HK-2 (cell line): ENCODE measurements at regions not wholly inside any gene's neighbourhood (a gene's known extent, or its start where the extent isn't known, plus 50 kb on each side); places are given as distances from the start of the nearest gene placed in this dataset.
"Not testable (repeated sequence)": the region's sequence is repeated elsewhere in the genome, so short reads cannot be mapped to it uniquely, and the experiment has no call there.

Experiments used
- DNase-seq: peaks from one replicate; pipeline ENCODE4 v3.0.0-alpha.2; 2018; ENCODE audit not compliant: unreplicated experiment

DNA sequence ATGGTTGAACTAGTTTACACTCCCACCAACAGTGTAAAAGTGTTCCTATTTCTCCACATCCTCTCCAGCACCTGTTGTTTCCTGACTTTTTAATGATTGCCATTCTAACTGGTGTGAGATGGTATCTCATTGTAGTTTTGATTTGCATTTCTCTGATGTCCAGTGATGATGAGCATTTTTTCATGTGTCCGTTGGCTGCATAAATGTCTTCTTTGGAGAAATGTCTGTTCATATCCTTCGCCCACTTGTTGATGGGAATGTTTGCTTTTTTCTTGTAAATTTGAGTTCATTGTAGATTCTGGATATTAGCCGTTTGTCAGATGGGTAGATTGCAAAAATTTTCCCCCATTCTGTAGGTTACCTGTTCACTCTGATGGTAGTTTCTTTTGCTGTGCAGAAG is 155.0 kb upstream of the CNKSR2 start:
- DNase-seq = not testable (repeated sequence)

DNA sequence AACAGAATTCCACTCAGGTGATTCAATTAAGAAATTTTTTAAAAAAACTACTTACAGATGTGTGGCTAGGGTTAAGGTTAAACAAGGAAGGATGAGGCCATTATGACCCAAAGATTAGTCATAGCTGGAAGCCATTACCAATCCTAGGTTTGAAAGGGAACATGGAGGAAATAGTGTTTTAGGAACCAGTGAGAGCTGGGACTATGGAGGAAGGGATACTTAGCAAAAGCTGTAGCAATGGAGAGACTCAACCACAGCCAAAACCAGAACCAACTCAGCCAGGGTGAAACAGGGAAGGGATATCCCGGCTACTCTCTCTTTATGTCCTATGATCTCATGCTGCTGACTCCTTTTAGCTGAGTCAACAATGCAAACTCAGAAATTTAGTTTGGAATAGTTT is 148.6 kb upstream of the CNKSR2 start:
- DNase-seq = peak; percentile 0

DNA sequence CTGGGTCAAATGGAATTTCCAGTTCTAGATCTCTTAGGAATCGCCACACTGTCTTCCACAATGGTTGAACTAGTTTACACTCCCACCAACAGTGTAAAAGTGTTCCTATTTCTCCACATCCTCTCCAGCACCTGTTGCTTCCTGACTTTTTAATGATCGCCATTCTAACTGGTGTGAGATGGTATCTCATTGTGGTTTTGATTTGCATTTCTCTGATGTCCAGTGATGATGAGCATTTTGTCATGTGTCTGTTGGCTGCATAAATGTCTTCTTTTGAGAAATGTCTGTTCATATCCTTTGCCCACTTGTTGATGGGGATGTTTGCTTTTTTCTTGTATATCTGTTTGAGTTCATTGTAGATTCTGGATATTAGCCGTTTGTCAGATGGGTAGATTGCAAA is 145.2 kb upstream of the CNKSR2 start:
- DNase-seq = not testable (repeated sequence)

DNA sequence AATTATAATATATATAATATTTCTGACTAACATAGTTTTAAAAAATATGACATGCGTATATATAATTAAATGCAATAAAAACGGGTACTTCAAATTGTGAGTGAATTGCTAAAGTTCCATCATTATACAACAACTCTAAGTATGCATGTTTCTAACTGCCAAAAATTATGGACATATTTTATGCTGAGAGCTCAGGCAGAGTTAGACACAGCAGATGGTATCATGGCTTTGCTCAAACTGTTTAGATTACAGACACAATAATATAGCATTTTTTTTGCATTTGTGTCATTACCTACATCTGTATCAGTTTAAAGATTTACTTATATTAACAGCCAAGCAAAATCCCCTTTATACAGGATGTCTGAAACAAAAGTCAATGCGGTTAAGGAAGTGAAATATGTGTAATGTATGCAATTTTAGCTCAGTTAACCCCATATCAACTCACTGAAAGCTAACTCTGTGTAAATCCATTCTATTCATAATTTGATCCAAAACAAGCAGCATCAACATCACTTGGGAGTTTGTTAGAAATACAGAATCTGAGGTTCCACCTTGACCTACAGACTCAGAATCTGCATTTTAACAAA is 119.1 kb upstream of the CNKSR2 start:
- no peak for DNase-seq

DNA sequence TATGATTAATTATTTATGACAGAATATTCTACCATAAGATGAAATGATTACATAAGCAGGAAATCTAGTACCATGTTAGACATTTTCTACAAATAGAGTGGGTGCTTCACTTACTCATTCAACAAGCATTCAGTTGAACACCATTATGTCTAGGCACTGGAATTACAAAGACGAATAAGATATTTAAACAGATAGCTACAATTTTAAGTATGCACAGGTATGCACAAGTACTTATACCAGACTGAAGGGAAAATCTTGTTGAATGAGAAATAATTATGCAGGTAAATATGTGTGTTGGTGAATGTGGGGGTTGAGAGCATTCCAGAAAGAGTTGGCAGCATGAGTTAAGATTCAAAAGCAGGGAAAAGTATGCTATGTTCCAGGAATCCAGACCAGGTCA is 107.3 kb upstream of the CNKSR2 start:
- DNase-seq = no peak

DNA sequence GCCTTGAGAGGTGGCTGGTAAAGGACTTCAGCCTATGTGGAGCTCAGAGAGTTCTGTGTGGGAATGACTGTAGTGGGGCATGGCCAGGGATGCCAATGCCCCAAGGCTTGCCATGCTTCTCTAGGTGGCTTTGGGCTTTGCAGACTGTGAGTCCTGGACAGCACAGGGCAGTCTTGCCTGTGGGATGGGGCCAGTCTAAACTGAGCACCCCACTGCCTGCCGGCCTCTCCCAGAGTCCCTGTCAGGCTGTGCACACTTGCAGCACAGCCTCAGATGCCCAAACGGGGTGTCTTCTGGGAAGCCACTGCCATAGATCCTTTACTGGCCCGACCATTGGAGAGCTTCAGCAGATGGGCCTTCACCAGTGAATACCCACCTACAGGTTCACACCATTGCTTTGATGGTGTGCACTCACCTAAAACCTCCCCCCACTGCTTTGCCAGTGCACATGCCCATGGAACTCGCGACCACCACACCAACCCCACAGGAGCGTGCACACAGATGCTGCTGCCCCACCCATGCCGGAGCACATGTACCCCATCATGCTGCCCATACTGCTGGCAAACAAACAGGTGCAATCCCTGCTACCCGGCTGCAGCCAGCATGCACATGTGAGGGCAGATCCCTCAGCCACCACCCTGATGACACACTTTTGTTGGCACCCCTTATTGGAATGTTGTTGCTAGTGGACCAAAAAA is 97.3 kb upstream of the CNKSR2 start:
- no peak for DNase-seq

DNA sequence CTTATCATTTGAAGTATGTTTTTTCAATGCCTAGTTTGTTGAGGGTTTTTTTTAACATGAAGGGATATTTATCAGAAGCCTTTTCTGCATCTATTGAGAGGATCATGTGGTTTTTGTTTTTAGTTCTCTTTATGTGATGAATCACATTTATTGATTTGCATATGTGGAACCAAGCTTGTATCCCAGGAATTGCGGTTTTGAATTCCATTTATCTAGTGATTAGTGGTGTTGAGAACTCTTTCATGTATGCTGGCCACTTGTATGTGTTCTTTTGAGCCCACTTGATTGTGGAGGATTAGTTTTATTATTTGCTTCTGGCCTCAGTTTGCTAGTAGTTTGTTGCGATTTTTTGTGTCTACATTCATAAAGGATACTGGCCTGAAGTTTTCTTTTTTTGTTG is 85.0 kb upstream of the CNKSR2 start:
- DNase-seq = no peak

DNA sequence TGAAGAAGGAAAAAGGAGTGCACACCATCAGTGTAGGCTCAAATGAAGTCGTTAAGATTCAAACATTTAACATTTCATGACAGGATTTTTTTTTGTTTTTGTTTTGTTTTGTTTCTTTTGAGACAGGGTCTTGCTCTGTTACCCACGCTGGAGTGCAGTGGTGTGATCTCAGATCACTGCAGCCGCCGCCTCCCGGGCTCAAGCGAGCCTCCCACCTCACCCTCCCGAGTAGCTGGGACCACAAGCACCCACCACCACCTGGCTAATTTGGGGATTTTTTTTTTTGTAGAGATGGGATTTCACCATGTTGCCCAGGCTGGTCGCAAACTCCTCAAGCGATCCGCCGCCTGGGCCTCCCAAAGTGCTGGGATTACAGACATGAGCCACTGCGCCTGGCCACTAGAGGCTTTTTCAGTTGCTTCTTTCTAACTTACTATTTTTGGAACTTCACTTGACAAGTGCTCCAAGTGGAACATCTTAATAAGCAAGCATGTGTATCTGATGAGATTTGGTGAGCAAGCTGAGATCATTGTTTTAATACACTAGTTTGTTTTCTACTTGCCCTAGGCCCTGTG is 78.9 kb upstream of the CNKSR2 start:
- DNase-seq = no peak

DNA sequence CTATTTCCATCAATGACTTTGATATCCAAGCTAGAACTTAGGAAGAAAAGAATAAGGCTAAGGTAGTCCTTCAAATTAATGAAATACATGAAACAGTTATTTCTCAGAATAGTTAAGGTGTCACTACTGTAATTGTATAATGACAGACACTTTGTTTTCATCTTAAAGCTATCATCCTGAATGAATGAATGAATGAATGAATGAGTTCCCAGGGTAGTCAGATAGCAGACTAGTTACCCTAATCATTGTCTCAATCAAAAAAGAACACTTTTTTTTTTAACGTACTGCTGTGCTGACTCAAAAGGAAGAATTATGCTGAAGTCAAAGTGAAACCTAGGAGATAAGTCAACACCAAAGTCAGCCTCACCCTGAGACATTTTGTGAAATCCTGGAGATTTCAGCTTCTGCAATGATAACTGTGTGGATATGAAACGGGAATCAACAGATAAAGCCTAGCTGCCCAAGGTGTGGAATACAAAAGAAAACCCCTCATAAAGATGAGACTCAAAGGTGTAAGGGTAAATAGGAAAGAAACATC is 68.3 kb upstream of the CNKSR2 start:
- no peak for DNase-seq

DNA sequence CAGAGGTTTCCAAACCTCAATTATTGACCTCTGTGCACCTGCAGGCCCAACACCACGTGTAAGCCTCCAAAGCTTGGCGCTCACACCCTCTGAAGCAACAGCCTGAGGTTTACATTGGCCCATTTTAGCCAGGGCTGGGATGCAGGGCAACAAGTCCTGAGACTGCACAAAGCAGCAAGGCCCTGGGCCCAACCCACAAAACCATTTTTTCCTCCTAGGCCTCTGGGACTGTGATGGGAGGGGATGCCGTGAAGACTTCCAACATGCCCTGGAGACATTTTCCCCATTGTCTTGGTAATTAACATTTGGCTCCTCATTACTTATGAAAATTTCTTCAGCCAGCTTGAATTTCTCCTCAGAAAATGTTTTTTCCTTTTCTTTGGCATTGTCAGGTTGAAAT is 54.9 kb upstream of the CNKSR2 start:
- no peak for DNase-seq
